ENCODE measurements at regions not wholly inside any gene's neighbourhood (a gene's known extent, or its start where the extent isn't known, plus 50 kb on each side); places are given as distances from the start of the nearest gene placed in this dataset.
"Not testable (repeated sequence)": the region's sequence is repeated elsewhere in the genome, so short reads cannot be mapped to it uniquely, and the experiment has no call there.

- no peak for DNase-seq (ENCODE audit: low read depth in 2 of 2)
These were observed 427.5 kb upstream of the TBL1XR1 start for GRCh38 chr3:177624528-177625495.

DNA sequence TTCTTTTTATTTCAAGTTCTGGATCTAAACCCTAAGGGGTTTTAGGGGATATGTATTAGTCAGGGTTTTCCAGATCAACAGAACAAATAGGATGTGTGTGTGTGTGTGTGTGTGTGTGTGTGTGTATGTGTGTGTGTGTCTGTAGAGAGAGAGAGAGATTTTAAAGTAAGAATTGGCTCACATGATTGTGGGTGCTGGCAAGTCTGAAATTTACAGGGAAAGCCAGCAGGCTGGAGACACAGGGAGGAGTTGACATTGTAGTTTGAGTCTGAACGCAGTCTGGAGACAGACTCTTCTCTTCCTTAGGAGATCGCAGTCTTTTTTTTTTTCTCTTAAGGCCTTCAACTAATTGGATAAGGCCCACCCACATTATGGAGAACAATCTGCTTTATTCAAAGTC is 428.8 kb upstream of the TBL1XR1 start:
- no peak for DNase-seq (ENCODE audit: low read depth in 2 of 2)

DNA sequence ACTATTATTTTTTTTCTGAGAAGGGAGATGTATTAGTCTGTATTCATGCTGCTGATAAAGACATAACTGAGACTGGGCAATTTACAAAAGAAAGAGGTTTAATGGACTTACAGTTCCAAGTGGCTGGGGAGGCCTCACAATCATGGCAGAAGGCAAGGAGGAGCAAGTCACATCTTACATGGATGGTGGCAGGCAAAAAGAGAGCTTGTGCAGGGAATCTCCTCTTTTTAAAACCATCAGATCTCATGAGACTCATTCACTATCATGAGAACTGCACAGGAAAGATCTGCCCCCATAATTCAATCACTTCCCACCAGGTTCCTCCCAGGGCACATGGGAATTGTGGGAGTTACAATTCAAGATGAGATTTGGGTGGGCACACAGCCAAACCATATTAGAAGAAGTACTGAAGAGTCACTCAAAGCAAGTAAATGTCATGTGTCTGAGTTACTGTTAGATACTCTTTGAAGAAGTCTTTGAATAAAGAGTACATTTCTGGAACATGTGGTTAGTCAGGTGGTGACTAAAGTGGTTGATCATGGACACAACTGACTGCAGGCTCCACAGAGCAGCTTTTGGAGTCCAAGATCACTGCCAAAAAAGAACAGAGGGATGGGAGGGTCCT is 430.9 kb upstream of the TBL1XR1 start:
- not testable (repeated sequence) for DNase-seq (ENCODE audit: low read depth in 2 of 2)

DNA sequence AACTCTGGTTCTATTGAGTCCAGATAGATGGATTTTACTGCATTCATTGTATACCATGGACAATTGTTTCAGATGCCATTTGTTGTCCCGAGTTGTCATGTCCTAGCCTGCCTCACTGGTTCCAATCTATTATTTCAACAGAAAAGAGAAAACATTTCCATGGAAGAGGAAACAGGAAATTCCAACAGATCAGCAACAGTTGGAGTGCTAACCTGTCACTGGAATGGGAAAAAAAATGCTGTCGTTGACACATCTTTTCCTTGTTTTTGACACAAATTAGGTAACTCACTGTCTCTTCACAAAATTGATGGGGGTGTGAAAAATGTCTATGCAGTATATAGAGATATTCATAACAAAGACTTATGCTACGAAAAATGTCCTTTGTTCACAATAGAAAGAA is 432.0 kb upstream of the TBL1XR1 start:
- no peak for DNase-seq (ENCODE audit: low read depth in 2 of 2)

DNA sequence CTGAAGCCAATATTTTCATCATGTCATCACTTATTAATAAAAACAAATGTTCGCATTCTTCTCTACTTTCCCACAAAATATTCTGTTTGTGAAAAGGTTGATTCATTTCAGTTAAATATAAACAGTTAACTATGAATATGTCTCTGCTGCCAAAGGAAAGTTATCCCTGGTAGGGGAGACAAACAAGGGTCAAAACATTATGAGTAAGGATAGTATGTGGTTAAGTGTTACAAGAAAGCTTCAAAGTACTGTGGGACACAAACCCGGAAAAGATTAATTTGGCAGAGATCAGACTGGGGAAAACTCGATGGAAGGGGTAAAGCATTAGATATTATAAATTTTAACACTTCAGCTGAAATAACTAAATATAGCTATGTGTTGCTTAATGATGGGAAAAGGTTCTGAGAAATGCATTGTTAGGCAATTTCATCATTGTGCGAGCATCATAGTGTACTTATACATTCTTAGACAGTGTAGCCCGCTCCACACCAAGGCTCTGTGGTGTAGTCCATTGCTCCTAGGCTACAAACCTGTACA is 436.5 kb upstream of the TBL1XR1 start:
- no peak for DNase-seq (ENCODE audit: low read depth in 2 of 2)

DNA sequence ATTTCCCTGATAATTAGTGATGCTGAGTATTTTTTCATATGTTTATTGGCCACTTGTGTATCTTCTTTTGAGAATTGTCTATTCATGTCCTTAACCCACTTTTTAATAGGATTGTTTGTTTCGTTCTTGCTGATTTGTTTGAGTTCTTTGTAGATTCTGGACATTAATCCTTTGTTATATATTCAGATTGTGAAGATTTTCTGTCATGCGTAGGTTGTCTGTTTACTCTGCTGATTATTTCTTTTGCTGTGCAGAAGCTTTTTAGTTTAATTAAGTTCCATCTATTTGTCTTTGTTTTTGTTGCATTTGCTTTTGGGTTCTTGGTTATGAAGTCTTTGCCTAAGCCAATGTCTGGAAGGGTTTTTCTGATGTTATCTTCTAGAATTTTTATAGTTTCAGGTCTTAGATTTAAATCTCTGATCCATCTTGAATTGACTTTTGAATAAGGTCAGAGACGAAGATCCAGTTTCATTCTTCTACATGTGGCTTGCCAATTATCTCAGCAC is 438.4 kb upstream of the TBL1XR1 start:
- DNase-seq (ENCODE audit: low read depth in 2 of 2): not testable (repeated sequence)

DNA sequence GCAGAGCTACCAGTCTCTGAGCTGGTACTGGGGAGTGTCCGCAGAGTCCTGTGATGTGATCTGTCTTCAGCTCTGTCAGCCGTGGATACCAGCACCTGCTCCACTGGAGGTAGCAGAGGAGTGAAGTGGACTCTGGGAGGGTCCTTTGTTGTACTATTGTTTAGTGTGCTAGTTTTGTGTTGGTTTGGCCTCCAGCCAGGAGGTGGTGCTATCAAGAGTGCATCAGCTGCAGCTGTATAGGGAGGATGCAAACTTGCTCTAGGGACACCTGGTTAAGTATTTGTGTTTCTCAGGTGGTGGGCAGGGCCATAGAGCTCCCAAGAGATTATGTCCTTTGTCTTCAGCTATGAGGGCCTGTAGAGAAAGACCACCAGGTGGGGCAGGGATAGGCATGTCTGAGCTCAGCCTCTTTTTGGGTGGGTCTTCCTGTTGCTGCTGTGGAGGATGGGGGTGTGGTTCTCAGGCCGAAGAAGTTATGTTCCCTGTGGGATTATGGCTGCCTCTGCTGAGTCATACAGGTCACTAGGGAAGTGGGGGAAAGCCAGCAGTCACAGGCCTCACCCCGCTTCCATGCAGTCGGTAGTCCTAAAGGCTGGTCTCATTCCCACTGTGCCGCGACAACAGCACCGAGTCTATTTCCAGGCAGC is 443.2 kb upstream of the TBL1XR1 start:
- no peak for DNase-seq (ENCODE audit: low read depth in 2 of 2)

- DNase-seq (ENCODE audit: low read depth in 2 of 2): no peak
These were observed 443.9 kb upstream of the TBL1XR1 start for GRCh38 chr3:177641206-177641605.

DNA sequence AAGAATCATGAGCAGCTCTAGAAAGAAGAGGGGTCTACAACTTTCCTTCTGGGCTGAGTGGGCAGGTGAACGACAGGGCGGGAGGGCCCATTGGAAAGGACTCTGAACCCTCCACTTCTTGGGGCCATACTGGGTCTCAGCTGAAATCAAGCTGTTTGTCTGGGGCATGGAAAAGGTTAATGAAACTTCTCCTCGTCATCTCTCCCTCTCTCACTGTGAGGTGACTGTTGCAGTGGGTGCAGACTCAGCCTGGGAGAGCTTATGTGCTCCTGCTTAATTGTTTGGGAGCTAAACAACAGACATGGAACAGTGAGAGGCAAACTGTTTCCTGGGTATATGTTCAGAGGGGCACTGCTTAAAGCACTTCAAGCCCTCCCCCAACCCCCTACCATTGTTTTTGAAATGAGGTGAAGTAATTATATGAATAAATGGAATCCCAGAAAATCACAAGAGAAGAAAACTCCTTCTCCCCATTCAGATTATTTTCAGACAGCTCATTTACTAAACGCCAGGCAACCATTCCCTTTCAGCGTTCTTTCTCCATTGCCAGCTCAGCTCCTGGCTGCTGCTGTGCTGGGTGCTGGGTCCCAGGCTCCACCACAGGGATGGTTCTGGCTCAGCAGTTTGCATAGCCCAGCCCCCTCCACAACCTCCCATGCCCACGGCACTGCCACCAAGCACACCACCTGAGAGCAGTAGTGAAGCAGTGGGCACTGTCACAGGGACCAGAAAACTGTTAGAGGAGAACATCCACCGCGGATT is 444.9 kb upstream of the TBL1XR1 start:
- DNase-seq (ENCODE audit: low read depth in 2 of 2): no peak

DNA sequence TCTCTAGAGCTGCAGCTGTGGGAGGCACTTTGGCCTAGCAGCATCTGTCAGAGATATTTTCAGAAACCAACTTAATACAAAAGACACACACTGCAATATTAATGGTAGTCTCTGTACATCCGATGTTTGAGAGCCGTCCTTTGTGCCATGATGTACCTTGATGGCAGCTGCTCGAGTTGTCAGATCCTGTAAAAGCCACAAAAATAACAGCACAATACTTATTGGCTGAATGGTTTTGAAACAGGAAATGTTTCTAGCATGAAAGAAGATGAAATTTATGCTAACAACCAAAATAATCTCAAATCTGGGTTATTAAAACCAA is 445.5 kb upstream of the TBL1XR1 start:
- DNase-seq (ENCODE audit: low read depth in 2 of 2): no peak

DNA sequence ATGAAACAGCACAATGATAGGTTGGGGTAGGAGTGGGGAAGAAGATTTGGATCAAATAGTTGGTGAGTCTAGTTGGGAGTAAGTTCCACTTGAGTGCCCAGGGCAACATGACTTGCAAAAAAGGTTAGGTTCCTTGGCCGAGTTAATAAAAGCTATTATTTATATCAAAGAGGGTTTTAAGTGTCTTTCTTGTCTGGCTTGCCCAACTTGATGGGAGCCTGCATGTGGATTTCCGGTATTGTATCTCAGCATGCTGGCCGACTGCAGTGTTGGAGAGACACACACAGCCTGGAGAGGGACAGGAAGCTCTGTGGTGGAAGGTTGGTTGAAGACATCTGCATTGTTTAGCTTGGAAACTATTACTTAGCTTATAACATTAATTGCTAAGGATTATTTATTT is 449.5 kb upstream of the TBL1XR1 start:
- no peak for DNase-seq (ENCODE audit: low read depth in 2 of 2)

DNA sequence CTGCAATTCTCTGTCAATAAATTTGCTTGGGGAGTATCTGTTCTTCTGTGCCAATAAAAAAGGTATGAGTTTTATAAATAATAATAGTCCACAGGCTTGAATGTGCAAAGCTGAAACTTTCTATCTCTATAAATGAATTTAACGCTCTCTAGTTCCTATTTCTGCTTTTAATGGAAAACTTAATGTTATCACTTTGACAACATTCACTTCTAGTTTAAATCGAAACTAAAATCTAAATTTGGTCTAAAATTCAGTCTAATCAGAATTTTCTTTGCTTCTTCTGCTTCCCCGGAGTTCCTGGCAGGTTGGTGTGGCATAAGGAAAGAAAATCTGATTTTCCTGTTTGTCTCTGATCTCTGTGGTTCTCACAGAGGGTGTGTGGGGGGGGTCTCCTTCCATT is 450.1 kb upstream of the TBL1XR1 start:
- no peak for DNase-seq (ENCODE audit: low read depth in 2 of 2)

GRCh38 chr3:177647876-177648275 is 450.6 kb upstream of the TBL1XR1 start:
- DNase-seq (ENCODE audit: low read depth in 2 of 2): no peak

- DNase-seq (ENCODE audit: low read depth in 2 of 2): no peak
These were observed 455.4 kb upstream of the TBL1XR1 start for GRCh38 chr3:177652556-177653291.

- no peak for DNase-seq (ENCODE audit: low read depth in 2 of 2)
These were observed 460.0 kb upstream of the TBL1XR1 start for GRCh38 chr3:177657243-177657642.

- no peak for DNase-seq (ENCODE audit: low read depth in 2 of 2)
These were observed 461.1 kb upstream of the TBL1XR1 start for GRCh38 chr3:177658354-177658753.

- not testable (repeated sequence) for DNase-seq (ENCODE audit: low read depth in 2 of 2)
These were observed 467.3 kb upstream of the TBL1XR1 start for GRCh38 chr3:177664380-177665103.

DNA sequence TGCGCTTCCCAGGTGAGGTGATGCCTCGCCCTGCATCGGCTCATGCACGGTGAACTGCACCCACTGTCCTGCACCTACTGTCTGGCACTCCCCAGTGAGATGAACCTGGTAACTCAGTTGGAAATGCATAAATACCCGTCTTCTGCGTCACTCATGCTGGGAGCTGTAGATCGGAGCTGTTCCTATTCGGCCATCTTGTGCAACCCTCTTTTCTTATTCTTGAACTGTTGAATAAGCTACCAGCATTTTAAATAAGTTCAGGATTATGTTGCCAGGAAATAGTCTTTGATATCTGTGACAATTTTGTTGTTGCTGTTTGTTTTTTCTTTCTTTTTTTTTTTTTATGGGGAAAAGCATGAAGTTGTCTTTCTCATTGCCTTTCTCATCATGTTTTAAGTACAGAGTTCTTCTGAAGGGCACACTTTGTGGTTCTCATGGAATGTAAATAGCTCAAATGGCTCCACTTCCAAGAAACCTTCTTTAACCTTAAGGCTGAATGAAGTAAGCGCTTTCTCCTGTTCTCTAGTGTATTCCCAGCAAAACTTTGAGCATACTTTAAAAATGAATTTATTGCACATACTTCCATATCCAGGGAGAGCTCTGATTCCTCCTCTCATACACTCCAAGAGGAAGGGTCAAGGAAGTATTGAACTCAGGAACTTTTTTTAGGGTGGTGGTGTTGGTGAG is 468.0 kb upstream of the TBL1XR1 start:
- DNase-seq (ENCODE audit: low read depth in 2 of 2): no peak

DNA sequence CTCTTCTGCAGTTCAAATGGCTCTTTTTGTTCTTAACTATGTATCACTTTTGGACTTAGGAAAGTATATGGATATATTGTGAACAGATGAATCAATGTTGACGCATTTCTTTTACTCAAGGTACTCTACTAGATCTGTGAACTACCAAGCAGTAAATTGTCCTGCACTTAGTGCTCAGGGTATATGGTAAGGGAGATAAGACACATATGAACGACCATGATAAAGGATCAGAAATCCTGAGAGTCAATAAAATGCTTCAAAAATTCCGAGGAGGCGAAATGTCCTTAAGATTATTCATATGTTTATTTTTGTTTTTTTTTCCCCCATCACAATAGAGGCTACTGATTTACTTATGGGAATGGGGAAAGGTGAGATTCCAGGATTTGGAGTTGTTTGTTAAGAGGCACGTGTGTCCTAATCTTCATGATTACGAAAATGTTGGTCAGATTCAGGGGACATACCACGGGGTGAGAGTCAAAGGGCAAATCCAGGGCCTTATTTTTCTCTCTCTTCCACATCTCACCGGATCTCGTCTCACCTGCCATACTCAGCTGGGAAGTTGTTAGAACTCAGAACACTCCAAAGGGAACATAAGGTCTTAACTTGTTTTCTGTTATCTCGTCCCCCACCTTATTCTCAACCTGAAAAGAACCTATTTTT is 475.1 kb upstream of the TBL1XR1 start:
- no peak for DNase-seq (ENCODE audit: low read depth in 2 of 2)

Data from stimulated activated CD8-positive, alpha-beta memory T cell treated with anti-CD3 and anti-CD28 coated beads, Interleukin-15, amount 100 ng/mL, for 4 hours (primary cell).